ENCODE measurements at regions not wholly inside any gene's neighbourhood (a gene's known extent, or its start where the extent isn't known, plus 50 kb on each side); places are given as distances from the start of the nearest gene placed in this dataset.

GRCh38 chr3:144923046-144923775 is 951.6 kb downstream of the DIPK2A start:
- Histone ChIP-seq H3K27me3 (ENCODE audit: control insufficient read depth, low read length) (no peaks in the 10 kb centered on the region), H3K9me3 (ENCODE audit: control insufficient read depth, insufficient read depth, low read length) (no peaks in the 10 kb centered on the region), H3K9me2 (replicated peaks; ENCODE audit: control insufficient read depth, low read length) (no peaks in the 10 kb centered on the region; the same call in 1 of the 2 replicates), H3K36me3 (ENCODE audit: control insufficient read depth, low read length) (no peaks in the 10 kb centered on the region), H3F3A (ENCODE audit: control insufficient read depth, insufficient read depth) (no peaks in the 10 kb centered on the region), H3K27ac (ENCODE audit: low read depth, low read length) (no peak overlapping the region), H3K4me1 (ENCODE audit: control insufficient read depth, low read length) (no peaks in the 10 kb centered on the region), H3K4me3 (ENCODE audit: low read length) (no peak overlapping the region), H3K79me2 (ENCODE audit: control insufficient read depth, low read length) (no peaks in the 10 kb centered on the region), H4K20me1 (ENCODE audit: control insufficient read depth, insufficient read depth, low read depth, low read length) (no peaks in the 10 kb centered on the region), H3K4me2 (ENCODE audit: low read length) (no peak overlapping the region)
- no peak for TF ChIP-seq EZH2phosphoT487 (IDR thresholded peaks at IDR 0.05; ENCODE audit: borderline replicate concordance, low read length)
- no peak for TF ChIP-seq CTCF (IDR thresholded peaks at IDR 0.05; ENCODE audit: low read depth, low read length, poor library complexity, severe bottlenecking)

DNA sequence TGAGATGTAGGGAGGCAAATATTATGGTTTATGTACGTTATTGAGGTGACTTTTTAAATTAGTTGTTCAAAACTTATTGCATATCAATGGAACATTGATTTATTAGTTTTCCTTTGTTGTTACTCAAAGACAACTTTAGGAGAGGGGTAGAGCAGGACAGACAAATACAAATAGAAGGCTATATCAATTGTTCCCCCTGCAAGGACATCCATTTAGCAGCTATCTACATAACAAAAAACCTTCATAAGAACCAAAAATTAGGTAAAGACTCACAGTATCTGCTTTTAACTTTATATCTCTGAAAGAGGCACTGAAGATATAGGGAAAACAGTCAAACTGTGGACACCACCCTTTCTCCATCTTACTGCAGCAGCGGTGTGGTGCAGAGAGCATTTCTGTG is 958.8 kb downstream of the DIPK2A start:
- Histone ChIP-seq H3K79me2 (ENCODE audit: control insufficient read depth, low read length) (no peaks in the 10 kb centered on the region), H3K9me3 (ENCODE audit: control insufficient read depth, insufficient read depth, low read length) (no peaks in the 10 kb centered on the region), H3K4me2 (ENCODE audit: low read length) (no peak overlapping the region), H3F3A (ENCODE audit: control insufficient read depth, insufficient read depth) (no peaks in the 10 kb centered on the region), H3K27me3 (ENCODE audit: control insufficient read depth, low read length) (no peaks in the 10 kb centered on the region), H4K20me1 (ENCODE audit: control insufficient read depth, insufficient read depth, low read depth, low read length) (no peaks in the 10 kb centered on the region), H3K4me3 (ENCODE audit: low read length) (no peak overlapping the region), H3K27ac (ENCODE audit: low read depth, low read length) (no peak overlapping the region), H3K9me2 (replicated peaks; ENCODE audit: control insufficient read depth, low read length) (no peaks in the 10 kb centered on the region), H3K36me3 (ENCODE audit: control insufficient read depth, low read length) (no peaks in the 10 kb centered on the region), H3K4me1 (ENCODE audit: control insufficient read depth, low read length) (no peaks in the 10 kb centered on the region)
- TF ChIP-seq EZH2phosphoT487 (IDR thresholded peaks at IDR 0.05; ENCODE audit: borderline replicate concordance, low read length) (no peak), CTCF (IDR thresholded peaks at IDR 0.05; ENCODE audit: low read depth, low read length, poor library complexity, severe bottlenecking) (no peak)

DNA sequence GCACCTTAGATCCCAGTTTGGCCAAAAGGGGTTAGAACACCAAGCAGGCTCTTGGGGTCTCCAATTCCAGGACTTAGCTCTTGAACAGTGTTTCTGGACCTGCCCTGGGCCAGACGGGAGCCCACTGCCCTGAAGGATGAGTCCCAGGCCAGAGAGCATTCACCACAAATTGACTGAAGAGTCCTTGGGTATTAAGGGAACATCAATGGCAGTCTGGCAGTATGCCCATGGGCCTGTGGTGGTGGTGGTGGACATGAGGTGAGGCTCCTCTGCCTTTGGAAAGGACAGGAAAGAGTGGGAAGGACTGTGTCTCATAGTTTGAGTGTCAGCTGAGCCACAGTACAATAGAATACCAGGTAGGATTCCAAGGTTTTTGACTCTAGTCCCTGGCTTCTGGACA is 960.0 kb downstream of the DIPK2A start:
- no peaks in the 10 kb centered on the region for H4K20me1 ChIP-seq (ENCODE audit: control insufficient read depth, insufficient read depth, low read depth, low read length)
- no peak overlapping the region for H3K4me3 ChIP-seq (ENCODE audit: low read length)
- no peak overlapping the region for H3K27ac ChIP-seq (ENCODE audit: low read depth, low read length)
- no peaks in the 10 kb centered on the region for H3K36me3 ChIP-seq (ENCODE audit: control insufficient read depth, low read length)
- no peaks in the 10 kb centered on the region for H3F3A ChIP-seq (ENCODE audit: control insufficient read depth, insufficient read depth)
- no peaks in the 10 kb centered on the region for H3K4me1 ChIP-seq (ENCODE audit: control insufficient read depth, low read length)
- no peaks in the 10 kb centered on the region for H3K9me2 ChIP-seq (replicated peaks; ENCODE audit: control insufficient read depth, low read length)
- H3K9me3 ChIP-seq (ENCODE audit: control insufficient read depth, insufficient read depth, low read length) = no peaks in the 10 kb centered on the region
- no peaks in the 10 kb centered on the region for H3K79me2 ChIP-seq (ENCODE audit: control insufficient read depth, low read length)
- no peak overlapping the region for H3K4me2 ChIP-seq (ENCODE audit: low read length)
- no peaks in the 10 kb centered on the region for H3K27me3 ChIP-seq (ENCODE audit: control insufficient read depth, low read length)
- TF ChIP-seq EZH2phosphoT487 (IDR thresholded peaks at IDR 0.05; ENCODE audit: borderline replicate concordance, low read length) = no peak
- no peak for TF ChIP-seq CTCF (IDR thresholded peaks at IDR 0.05; ENCODE audit: low read depth, low read length, poor library complexity, severe bottlenecking)

Measured in DOHH2 (cell line).